Stimulated activated CD8-positive, alpha-beta memory T cell treated with anti-CD3 and anti-CD28 coated beads, Interleukin-12 subunit alpha, Interleukin-12 subunit beta, amount 100 ng/mL, for 24 hours (primary cell): ENCODE measurements at regions not wholly inside any gene's neighbourhood (a gene's known extent, or its start where the extent isn't known, plus 50 kb on each side); places are given as distances from the start of the nearest gene placed in this dataset.

Experiments
- DNase-seq: peaks from one replicate; pipeline ENCODE4 v3.0.0-alpha.2; 2020; ENCODE audit errors: extremely low read depth

- DNase-seq, result no peak
Measured at GRCh38 chr3:27935492-27935891, 213.4 kb upstream of the EOMES start.

- no peak for DNase-seq
Measured at GRCh38 chr3:27939521-27939920, 217.4 kb upstream of the EOMES start.

- no peak for DNase-seq
Measured at GRCh38 chr3:27939940-27940339, 217.8 kb upstream of the EOMES start.

- DNase-seq, result no peak
Measured at GRCh38 chr3:27943106-27943505, 221.0 kb upstream of the EOMES start.

- DNase-seq, result no peak
Measured at GRCh38 chr3:27945229-27945628, 223.1 kb upstream of the EOMES start.

GRCh38 chr3:27960133-27960532, 238.0 kb upstream of the EOMES start:
- DNase-seq, result no peak

GRCh38 chr3:27963519-27963918, 241.4 kb upstream of the EOMES start:
- DNase-seq, result peak; percentile 3

GRCh38 chr3:27971600-27971999, 249.5 kb upstream of the EOMES start:
- DNase-seq, result no peak

GRCh38 chr3:27976933-27977332, 254.8 kb upstream of the EOMES start:
- no peak for DNase-seq

- DNase-seq, result no peak
Measured at GRCh38 chr3:27978440-27978839, 256.3 kb upstream of the EOMES start.

- DNase-seq, result no peak
Measured at GRCh38 chr3:27985369-27986035, 255.9 kb upstream of the CMC1 start.

- DNase-seq, result no peak
Measured at GRCh38 chr3:27986234-27986879, 255.1 kb upstream of the CMC1 start.

- no peak for DNase-seq
Measured at GRCh38 chr3:27990324-27990723, 251.1 kb upstream of the CMC1 start.

GRCh38 chr3:27990837-27991236, 250.6 kb upstream of the CMC1 start:
- no peak for DNase-seq

GRCh38 chr3:27993051-27993450, 248.4 kb upstream of the CMC1 start:
- DNase-seq, result no peak

- DNase-seq, result no peak
Measured at GRCh38 chr3:28000608-28001007, 240.8 kb upstream of the CMC1 start.

GRCh38 chr3:28008235-28008634, 233.2 kb upstream of the CMC1 start:
- no peak for DNase-seq

- DNase-seq, result no peak
Measured at GRCh38 chr3:28012830-28013229, 228.6 kb upstream of the CMC1 start.

- DNase-seq, result no peak
Measured at GRCh38 chr3:28013864-28014473, 227.4 kb upstream of the CMC1 start.

GRCh38 chr3:28018925-28019718, 222.3 kb upstream of the CMC1 start:
- no peak for DNase-seq

- DNase-seq, result no peak
Measured at GRCh38 chr3:28019740-28020139, 221.7 kb upstream of the CMC1 start.

- no peak for DNase-seq
Measured at GRCh38 chr3:28022916-28023315, 218.5 kb upstream of the CMC1 start.

- no peak for DNase-seq
Measured at GRCh38 chr3:28028554-28028953, 212.9 kb upstream of the CMC1 start.
